Body of pancreas (tissue), 4 donors: ENCODE measurements at regions not wholly inside any gene's neighbourhood (a gene's known extent, or its start where the extent isn't known, plus 50 kb on each side); places are given as distances from the start of the nearest gene placed in this dataset.

Source experiments
- ATAC-seq: fragments of 150-250 bp; one replicate; pipeline ENCODE4 v1.9.1; 2016
- DNase-seq, 4 donors: peaks; one replicate each; pipeline ENCODE4 v3.0.0-alpha.2; 2019
- H3K27ac ChIP-seq, 4 donors: fragments of 200-600 bp; sonication (generic); 1 replicate in 3 of 4; 2 replicates in 1 of 4; pipeline versions ENCODE4 v1.5.1 to v1.6.1; 2016 to 2019; ENCODE audit warnings: mild to moderate bottlenecking in 1 of 4, mixed read lengths in 1 of 4, moderate library complexity in 1 of 4
- H3K27me3 ChIP-seq, 2 donors: fragments of 200-600 bp; sonication (generic); one replicate each; pipeline ENCODE4 v1.6.0; 2016; ENCODE audit warnings: mild to moderate bottlenecking in 1 of 2
- H3K36me3 ChIP-seq, 2 donors: fragments of 200-600 bp; sonication (generic); replicated peaks in 1 of 2; 2 replicates each; pipeline ENCODE4 v1.5.1; 2016; ENCODE audit warnings: low read depth in 2 of 2; ENCODE audit not compliant: insufficient read depth in 1 of 2
- H3K4me1 ChIP-seq: fragments of 200-600 bp; sonication (generic); one replicate; pipeline ENCODE4 v1.6.0; 2016
- H3K4me3 ChIP-seq, 2 donors: fragments of 200-600 bp; sonication (generic); 1 replicate in 1 of 2; 2 replicates in 1 of 2; pipeline ENCODE4 v1.5.1; 2016 to 2019
- H3K9me3 ChIP-seq, 3 donors: fragments of 200-600 bp; sonication (generic); 1 replicate in 2 of 3; 2 replicates in 1 of 3; pipeline ENCODE4 v1.5.1; 2016
- POLR2A ChIP-seq, 3 donors: fragments of 450-650 bp; IDR thresholded peaks; one replicate each; pipeline ENCODE4 v1.6.1; 2016; ENCODE audit warnings: antibody characterized with exemption in 3 of 3, mild to moderate bottlenecking in 2 of 3
- WGBS, 2 donors: methylation state at CpG; one replicate each; pipeline ENCODE4 v1.1.5; 2017; 5-methylcytosine and 5-hydroxymethylcytosine counted together
- intact Hi-C: fragments of 100-400 bp; cut with DNase I; formaldehyde crosslinking; loops from one replicate; pipeline ENCODE4 v1.15.1; 2023
- TF ChIP-seq, protein P1 (sequence below), 7 experiments: fragments of 450-650 bp in 4 of 7; fragments of 200-600 bp in 3 of 7; sonication (generic) in 3 of 7; IDR thresholded peaks; one replicate each; pipeline ENCODE4 v1.5.1; 2016 to 2019; ENCODE audit warnings: antibody characterized with exemption in 7 of 7

DNA sequence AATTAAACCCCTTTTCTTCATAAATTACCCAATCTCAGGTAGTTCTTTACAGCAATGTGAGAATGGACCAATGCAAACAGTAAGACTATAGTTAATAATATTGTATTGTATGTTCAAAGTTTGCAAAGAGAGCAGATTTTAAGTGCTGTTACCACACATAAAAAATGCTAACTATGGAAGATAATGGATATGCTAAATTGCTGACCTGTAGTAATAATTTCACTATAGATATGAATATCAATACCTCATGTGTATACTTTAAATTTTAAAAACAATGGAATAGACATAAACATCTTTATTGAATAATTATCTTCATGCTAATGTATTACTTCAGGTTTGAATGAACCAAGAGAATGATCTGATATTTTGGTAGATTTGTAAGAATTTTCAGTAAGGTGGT lies 552.4 kb upstream of the CHRM3 start:
- no peak for DNase-seq
- intact Hi-C loops, result no loop called here
- Histone ChIP-seq H3K27ac (no peak overlapping the region), H3K27me3 (no peaks in the 10 kb centered on the region), H3K9me3 (peaks cover 0 to 12% (median 0%) of the 10 kb centered on the region in 3 donors), H3K36me3 (no peaks in the 10 kb centered on the region), H3K4me1 (no peaks in the 10 kb centered on the region), H3K4me3 (no peak overlapping the region)
- no peak for ATAC-seq
- TF ChIP-seq, protein P1, sequence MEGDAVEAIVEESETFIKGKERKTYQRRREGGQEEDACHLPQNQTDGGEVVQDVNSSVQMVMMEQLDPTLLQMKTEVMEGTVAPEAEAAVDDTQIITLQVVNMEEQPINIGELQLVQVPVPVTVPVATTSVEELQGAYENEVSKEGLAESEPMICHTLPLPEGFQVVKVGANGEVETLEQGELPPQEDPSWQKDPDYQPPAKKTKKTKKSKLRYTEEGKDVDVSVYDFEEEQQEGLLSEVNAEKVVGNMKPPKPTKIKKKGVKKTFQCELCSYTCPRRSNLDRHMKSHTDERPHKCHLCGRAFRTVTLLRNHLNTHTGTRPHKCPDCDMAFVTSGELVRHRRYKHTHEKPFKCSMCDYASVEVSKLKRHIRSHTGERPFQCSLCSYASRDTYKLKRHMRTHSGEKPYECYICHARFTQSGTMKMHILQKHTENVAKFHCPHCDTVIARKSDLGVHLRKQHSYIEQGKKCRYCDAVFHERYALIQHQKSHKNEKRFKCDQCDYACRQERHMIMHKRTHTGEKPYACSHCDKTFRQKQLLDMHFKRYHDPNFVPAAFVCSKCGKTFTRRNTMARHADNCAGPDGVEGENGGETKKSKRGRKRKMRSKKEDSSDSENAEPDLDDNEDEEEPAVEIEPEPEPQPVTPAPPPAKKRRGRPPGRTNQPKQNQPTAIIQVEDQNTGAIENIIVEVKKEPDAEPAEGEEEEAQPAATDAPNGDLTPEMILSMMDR (IDR thresholded peaks at IDR 0.05), result no peak
- no peak for TF ChIP-seq POLR2A (IDR thresholded peaks at IDR 0.05)

DNA sequence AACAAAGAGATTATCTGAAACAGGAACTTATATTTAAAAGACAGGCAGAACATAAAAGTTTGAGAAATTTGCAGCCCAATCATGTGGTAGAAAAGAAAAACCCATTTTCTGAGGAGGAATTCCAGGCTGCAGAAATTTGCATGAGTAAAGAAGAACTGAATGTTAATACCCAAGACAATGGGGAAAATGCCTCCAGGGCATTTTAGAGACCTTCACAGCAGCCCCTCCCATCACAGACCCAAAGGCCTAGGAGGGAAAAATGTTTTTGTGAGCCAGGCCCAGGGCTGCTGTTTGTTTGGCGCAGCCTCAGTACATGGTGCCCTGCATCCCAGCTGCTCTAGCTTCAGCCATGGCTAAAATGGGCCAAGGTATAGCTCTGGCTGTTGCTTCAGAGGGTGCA lies 554.3 kb upstream of the CHRM3 start:
- peaks cover 0 to 12% (median 0%) of the 10 kb centered on the region in 3 donors for H3K9me3 ChIP-seq
- TF ChIP-seq POLR2A (IDR thresholded peaks at IDR 0.05), result no peak
- WGBS, 2 donors, result 79 to 100% methylated on average over 1 of the region's 1 CpG
- no peak overlapping the region for H3K27ac ChIP-seq
- H3K4me3 ChIP-seq, result no peak overlapping the region
- H3K36me3 ChIP-seq, result no peaks in the 10 kb centered on the region
- no peaks in the 10 kb centered on the region for H3K27me3 ChIP-seq
- intact Hi-C loops, result no loop called here
- no peak for DNase-seq
- ATAC-seq, result no peak
- H3K4me1 ChIP-seq, result no peaks in the 10 kb centered on the region

- Histone ChIP-seq H3K36me3 (no peaks in the 10 kb centered on the region), H3K27ac (no peak overlapping the region), H3K27me3 (no peaks in the 10 kb centered on the region), H3K9me3 (peaks cover 0 to 12% (median 0%) of the 10 kb centered on the region in 3 donors), H3K4me3 (no peak overlapping the region), H3K4me1 (no peaks in the 10 kb centered on the region)
- DNase-seq (no peak), ATAC-seq (no peak)
- no peak for TF ChIP-seq POLR2A (IDR thresholded peaks at IDR 0.05)
- TF ChIP-seq, protein P1 (IDR thresholded peaks at IDR 0.05), result no peak
- intact Hi-C loops, result no loop called here
- WGBS, 2 donors, result 55 to 59% methylated on average over 3 of the region's 3 CpGs
Measured at GRCh38 chr1:238830036-238830611, 556.2 kb upstream of the CHRM3 start.

GRCh38 chr1:238826891-238827290 lies 559.5 kb upstream of the CHRM3 start:
- no peaks in the 10 kb centered on the region for H3K27me3 ChIP-seq
- H3K4me1 ChIP-seq, result no peaks in the 10 kb centered on the region
- ATAC-seq (no peak), DNase-seq (no peak)
- peaks cover 0 to 12% (median 0%) of the 10 kb centered on the region in 3 donors for H3K9me3 ChIP-seq
- H3K4me3 ChIP-seq, result no peak overlapping the region
- H3K27ac ChIP-seq, result no peak overlapping the region
- H3K36me3 ChIP-seq, result no peaks in the 10 kb centered on the region
- no peak for TF ChIP-seq POLR2A (IDR thresholded peaks at IDR 0.05)
- TF ChIP-seq, protein P1 (IDR thresholded peaks at IDR 0.05), result no peak
- intact Hi-C loops, result no loop called here

DNA sequence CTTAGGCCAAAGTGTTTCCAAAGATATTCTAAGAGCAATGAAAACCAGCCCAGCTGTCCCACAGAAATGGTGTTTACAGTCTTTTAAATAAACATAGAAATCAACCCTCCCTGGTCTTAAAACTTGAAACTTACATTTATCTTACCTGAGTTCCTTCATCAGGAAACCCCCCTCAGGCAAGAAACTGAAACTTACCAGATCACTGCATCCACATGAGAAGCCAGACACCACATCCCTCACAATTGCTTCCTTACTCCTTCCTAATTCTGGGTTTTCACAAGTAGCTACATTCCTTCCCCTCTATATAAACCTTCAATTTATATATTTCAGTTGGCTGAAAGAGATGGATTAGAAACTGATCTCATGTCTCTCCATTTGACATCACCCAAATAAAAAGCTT lies 563.0 kb upstream of the CHRM3 start:
- no peaks in the 10 kb centered on the region for H3K27me3 ChIP-seq

More for the DNA sequence above, 563.0 kb upstream of the CHRM3 start:
- no peak for ATAC-seq
- intact Hi-C loops, result no loop called here
- DNase-seq, result no peak
- Histone ChIP-seq H3K4me3 (no peak overlapping the region), H3K9me3 (no peaks in the 10 kb centered on the region), H3K4me1 (no peaks in the 10 kb centered on the region), H3K36me3 (no peaks in the 10 kb centered on the region), H3K27ac (no peak overlapping the region)
- no peak for TF ChIP-seq POLR2A (IDR thresholded peaks at IDR 0.05)
- TF ChIP-seq, protein P1 (IDR thresholded peaks at IDR 0.05), result no peak
